ENCODE measurements at regions not wholly inside any gene's neighbourhood (a gene's known extent, or its start where the extent isn't known, plus 50 kb on each side); places are given as distances from the start of the nearest gene placed in this dataset.

GRCh38 chrX:96474029-96474740 is 210.5 kb upstream of the DIAPH2 start:
- TF ChIP-seq CTCF (conservative IDR thresholded peaks at IDR 0.05) (no peak), EZH2 (IDR thresholded peaks at IDR 0.05; ENCODE audit: low read depth) (no peak)

Measured in PC-9 (cell line).